Caki2 (cell line): ENCODE measurements at regions not wholly inside any gene's neighbourhood (a gene's known extent, or its start where the extent isn't known, plus 50 kb on each side); places are given as distances from the start of the nearest gene placed in this dataset.

Experiments used
- DNase-seq: peaks from one replicate; pipeline ENCODE4 v3.0.0-alpha.2; 2015; ENCODE audit warnings: low read depth
- in situ Hi-C: cut with HindIII; loops from 2 replicates; pipeline ENCODE4 v1.10.0; 2016; ENCODE audit warnings: low sequenced_read_pairs, low pct_unique_long_range_greater_than_20kb, mixed read lengths

GRCh38 chr5:153118018-153118417, 372.5 kb upstream of the GRIA1 start:
- DNase-seq = no peak
- in situ Hi-C loops = no loop called here

DNA sequence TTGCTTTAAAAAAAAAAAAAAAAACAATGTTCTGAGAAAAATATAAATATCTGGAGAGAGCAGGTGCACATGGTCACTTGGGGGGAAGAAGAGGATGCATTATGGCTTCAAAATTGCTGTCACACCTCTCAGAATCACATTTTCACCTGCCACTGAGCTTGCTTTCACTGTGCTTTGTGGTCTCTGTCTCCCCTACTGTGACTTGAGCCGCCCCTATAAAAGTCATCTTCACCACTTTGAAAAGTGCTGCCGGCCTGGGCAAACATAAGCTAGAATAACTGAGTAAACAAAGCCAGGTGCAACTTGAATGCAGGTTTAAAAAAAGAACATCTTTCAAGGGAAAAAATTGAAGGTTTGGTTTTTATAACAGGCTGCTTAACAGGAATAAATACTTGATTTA, 368.1 kb upstream of the GRIA1 start:
- DNase-seq = no peak
- in situ Hi-C loops = no loop called here

- no peak for DNase-seq
- in situ Hi-C loops = no loop called here
Measured at GRCh38 chr5:153130296-153130695, 360.2 kb upstream of the GRIA1 start.

GRCh38 chr5:153135411-153135810, 355.1 kb upstream of the GRIA1 start:
- in situ Hi-C loops = no loop called here
- DNase-seq = no peak

DNA sequence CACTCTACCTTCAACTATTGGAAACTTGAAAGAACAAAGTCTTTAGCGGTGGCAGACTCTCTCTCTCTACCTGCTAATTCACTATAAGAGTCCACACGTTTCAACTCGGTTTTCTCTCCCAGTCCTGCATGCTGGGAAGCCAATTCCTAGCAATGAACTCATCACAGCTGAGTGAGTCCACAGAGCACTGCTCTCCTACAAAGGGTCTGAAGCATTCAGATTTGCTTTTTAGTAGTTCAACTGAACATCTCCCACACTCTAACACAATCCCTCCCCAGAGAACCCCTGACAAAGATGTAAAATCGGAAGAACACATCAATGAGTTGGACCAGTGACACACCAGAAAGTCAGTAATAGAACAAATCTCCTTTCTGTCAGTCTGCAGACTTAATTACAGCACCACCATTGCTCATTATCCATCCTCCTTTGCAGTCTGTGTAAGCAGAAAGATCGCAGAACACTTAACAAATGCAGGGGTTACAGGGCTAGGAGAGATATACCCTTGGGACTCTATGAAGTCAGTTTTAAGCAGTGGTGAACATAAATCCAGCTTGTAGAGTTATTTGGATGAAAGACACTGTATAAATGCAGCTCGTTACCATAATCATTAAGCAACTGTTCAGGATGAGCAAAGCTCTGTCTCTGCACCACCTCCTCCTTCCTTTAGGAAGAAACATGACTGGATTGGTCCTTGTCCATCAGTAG, 353.4 kb upstream of the GRIA1 start:
- no peak for DNase-seq
- in situ Hi-C loops = no loop called here

DNA sequence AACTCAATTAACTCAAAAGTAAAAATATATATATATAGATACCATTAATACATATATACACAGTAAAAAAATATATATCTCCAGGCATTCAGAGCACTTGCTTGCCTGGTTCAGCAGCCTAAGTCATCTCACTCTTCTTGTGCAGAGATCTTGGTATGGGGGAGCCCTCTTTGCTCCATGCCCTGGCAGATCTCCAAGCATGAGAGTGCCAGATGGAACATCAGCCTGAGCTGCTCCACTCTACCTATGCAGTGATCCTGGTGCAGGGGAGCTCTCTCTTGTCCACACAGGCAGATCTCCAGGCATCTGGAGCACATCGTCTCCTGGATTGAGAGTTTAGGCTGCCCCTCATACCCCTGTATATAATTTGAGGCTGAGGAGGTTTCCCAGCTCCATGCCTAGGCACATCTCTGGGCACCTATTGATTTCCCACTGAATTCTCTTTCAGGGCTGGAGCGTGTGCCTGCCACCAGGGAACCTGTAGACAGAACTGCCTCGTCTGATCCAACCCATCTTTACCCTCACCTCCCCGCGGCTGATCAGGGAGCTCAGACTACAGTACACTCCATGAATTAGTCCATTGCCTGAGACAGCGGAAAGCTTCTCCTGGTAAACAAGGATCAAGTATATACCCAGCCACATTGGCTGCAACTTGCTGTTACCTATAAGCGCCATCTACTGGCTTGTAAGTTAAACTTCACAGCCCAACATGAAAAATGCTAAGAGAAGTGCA, 342.4 kb upstream of the GRIA1 start:
- no peak for DNase-seq
- in situ Hi-C loops = no loop called here

DNA sequence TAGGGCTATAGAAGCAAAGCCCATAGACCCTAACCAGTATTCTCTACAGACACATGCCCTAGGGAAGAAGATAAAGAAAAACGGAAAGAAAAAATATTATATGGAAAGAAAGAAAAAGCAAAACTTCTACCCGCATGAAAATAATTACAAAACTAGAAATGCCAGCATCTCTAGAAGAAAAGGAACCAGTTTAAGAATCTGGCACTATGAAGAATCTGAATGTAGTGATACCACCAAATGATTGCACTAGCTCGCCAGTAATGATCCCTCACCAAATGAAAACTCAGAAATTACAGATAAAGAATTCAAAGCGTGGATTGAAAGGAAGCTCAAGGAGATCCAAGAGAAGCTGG, 341.9 kb upstream of the GRIA1 start:
- in situ Hi-C loops = no loop called here

GRCh38 chr5:153151558-153151957, 338.9 kb upstream of the GRIA1 start:
- no peak for DNase-seq
- in situ Hi-C loops = no loop called here

More for the DNA sequence above, 341.9 kb upstream of the GRIA1 start:
- no peak for DNase-seq

DNA sequence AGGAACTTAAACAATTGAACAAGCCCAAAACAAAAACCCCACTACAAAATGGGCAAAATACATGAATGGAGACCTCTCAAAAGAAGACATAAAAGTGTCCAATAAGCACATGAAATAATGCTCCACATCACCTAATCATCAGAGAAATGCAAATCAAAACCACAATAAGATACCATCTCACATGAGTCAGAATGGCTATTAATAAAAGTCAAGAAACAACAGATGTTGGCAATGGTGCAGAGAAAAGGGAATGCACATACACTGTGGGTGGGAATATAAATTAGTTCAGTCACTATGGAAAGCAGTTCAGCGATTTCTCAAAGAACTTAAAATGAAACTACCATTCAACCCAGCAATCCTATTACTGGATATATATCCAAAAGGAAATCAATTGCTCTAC, 337.4 kb upstream of the GRIA1 start:
- DNase-seq = peak; percentile 8
- in situ Hi-C loops = no loop called here

DNA sequence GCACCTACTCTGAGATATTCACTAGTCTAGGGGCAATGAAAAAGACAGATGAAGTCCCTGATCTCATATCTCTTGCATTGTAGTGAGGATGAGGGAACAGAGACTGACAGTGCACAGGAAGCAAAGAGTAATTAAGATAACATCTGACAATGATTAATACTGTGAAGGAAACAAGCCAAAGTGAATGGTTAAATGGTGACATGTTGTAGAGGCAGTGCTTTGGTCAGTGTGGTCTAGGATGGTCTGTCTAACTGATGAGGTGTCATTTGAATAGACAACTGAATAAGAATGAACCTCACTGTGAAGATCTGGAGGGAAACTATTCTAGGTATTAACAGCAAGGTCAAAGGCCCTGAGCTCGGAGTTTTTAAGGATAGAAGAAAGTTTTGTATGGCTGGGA, 333.3 kb upstream of the GRIA1 start:
- DNase-seq = no peak
- in situ Hi-C loops = no loop called here

- in situ Hi-C loops = no loop called here
- no peak for DNase-seq
Measured at GRCh38 chr5:153158608-153159007, 331.9 kb upstream of the GRIA1 start.

DNA sequence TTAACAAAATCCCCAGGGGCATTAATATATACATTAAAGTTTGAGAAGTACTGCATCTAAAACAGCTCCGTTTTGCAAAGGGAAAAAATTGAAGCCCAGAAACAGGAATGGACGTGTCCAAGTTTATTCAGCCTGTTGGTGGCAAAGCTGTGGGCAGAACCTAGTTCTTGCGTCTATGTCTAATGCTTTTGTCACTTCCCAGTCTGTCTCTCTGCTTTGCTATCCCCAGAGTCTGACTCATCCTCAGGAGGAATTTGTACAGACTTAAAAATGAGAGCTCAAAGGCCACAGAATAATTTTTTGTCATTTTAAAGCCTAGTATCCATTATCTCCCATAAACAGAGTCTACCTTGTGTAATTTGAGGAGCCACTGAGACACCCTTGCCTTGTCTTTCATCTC, 330.9 kb upstream of the GRIA1 start:
- DNase-seq = no peak
- in situ Hi-C loops = no loop called here

DNA sequence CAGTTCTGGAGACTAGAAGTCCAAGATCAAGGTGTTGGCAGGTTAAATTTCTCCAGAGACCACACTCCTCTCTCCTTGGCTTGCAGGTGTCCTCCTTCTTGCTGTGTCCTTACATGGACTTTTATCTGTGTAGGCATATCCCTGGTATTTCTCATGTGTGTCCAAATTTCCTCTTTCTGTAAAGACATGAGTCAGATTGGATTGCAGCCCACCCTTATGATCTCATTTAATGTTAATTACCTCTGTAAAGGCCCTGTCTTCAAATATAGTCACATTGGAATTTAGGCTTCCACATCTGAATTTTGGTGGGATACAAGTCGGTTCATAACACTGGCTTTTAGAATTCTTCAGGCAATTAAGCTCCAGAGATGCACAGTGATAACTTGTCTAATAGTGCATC, 322.2 kb upstream of the GRIA1 start:
- in situ Hi-C loops = no loop called here
- DNase-seq = no peak

GRCh38 chr5:153187503-153187902, 303.0 kb upstream of the GRIA1 start:
- in situ Hi-C loops = no loop called here
- DNase-seq = no peak

DNA sequence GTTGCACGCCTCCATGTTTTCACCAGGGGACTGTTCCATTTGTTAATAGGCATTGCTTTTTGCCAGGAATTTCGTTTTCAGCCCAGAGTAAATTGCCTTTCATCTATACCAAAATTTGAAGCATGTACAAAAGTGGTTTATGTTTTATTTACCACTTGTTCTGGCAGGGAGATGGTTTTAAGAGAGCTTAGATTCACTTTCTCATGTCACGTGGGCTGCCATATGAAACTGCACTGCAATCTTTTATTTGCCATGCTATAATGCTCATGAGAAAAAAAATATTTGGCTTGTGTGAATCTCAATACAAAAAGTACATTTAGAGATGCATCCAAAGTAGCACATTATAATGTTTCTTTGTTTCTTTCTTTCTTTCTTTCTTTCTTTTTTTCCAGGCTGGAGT, 284.1 kb upstream of the GRIA1 start:
- in situ Hi-C loops = no loop called here
- DNase-seq = no peak

DNA sequence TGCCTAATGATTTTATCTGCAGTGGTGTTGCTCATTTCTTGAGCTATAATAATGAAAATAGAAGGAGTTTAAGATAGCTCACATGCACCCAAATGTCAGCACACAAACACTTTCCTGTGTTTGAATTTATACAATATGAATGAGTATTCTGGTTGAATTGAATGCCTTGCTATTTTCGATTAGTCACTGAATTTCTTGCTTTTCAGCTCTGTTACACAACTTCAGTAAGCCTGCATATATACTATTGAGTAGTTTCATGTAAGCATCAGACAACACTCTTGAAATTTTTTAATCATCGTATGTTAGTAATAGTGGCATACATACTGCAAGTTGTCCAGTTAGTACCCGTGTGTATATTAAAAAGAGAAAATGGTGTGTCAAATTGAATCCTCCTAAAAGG, 281.5 kb upstream of the GRIA1 start:
- DNase-seq = no peak
- in situ Hi-C loops = no loop called here

- in situ Hi-C loops = no loop called here
- no peak for DNase-seq
Measured at GRCh38 chr5:153209687-153210086, 280.8 kb upstream of the GRIA1 start.

GRCh38 chr5:153211076-153211475, 279.4 kb upstream of the GRIA1 start:
- in situ Hi-C loops = no loop called here

DNA sequence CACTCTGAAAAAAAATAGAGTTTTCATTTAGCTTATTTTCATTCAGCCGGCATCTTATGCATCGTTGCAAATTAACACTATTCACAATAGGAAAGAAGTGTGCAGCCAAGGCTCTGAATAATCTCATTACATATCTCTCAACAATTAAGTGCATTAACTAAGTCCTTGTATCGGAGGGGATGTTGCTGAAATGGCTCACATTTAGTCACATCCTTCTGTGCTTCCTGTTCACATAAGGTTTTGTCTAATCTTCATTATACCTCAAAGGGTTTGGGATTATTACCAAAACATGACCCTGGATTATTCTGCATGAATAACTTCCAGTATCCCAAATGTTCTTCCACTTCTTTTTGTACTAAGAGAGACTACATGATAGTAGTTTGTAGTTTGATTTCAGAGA, 278.0 kb upstream of the GRIA1 start:
- DNase-seq = no peak

More at GRCh38 chr5:153211076-153211475, 279.4 kb upstream of the GRIA1 start:
- DNase-seq = no peak

DNA sequence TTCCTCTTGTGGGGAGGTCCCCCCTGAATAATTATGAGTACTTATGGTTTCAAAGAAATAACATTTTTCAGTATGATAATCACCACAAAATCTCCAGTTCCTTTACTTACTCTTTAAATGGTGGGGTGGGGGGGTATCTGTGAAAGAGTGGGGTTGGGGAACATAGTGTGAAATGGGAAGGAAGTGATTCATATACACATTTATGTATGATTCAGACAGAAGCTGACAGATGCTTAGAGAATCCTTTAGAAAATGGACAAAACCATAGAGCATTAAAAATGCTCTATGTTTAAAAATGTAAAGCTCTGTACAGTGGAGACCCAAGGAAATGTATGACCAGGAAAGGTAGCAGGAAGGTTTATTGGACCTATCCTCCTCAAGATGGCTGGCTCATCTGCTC, 267.5 kb upstream of the GRIA1 start:
- DNase-seq = no peak

More for the DNA sequence above, 278.0 kb upstream of the GRIA1 start:
- in situ Hi-C loops = no loop called here

More for the DNA sequence above, 267.5 kb upstream of the GRIA1 start:
- in situ Hi-C loops = no loop called here
